NB4 (cell line): ENCODE measurements at regions not wholly inside any gene's neighbourhood (a gene's known extent, or its start where the extent isn't known, plus 50 kb on each side); places are given as distances from the start of the nearest gene placed in this dataset.

Experiments used
- CTCF ChIP-seq: IDR thresholded peaks from one replicate; pipeline ENCODE4 v1.5.1; 2012; ENCODE audit warnings: low read depth, low read length
- MAX ChIP-seq: IDR thresholded peaks from 2 replicates; pipeline ENCODE4 v1.6.1; 2011; ENCODE audit warnings: low read depth, low read length
- POLR2A ChIP-seq: IDR thresholded peaks from 2 replicates; pipeline ENCODE4 v1.6.1; 2011; ENCODE audit warnings: mild to moderate bottlenecking; ENCODE audit not compliant: insufficient read length; ENCODE audit errors: extremely low read depth

- TF ChIP-seq CTCF = no peak
- TF ChIP-seq POLR2A = no peak
- no peak for TF ChIP-seq MAX
Observed at GRCh38 chr2:51619961-51620360, 588.0 kb upstream of the NRXN1 start.
